H1 (cell line): ENCODE measurements at regions not wholly inside any gene's neighbourhood (a gene's known extent, or its start where the extent isn't known, plus 50 kb on each side); places are given as distances from the start of the nearest gene placed in this dataset.

ENCODE experiments used
- CTCF ChIA-PET: fragments of 300-600 bp; sonication (Branson Sonifier 250); formaldehyde crosslinking; loops from one replicate; lab custom pipeline; 2021; ENCODE audit not compliant: partially characterized antibody; lab: Charles Lee
- POLR2A ChIA-PET: fragments of 300-600 bp; sonication (Branson Sonifier 250); formaldehyde crosslinking; loops from one replicate; lab custom pipeline; 2021; ENCODE audit warnings: inconsistent platforms; ENCODE audit not compliant: partially characterized antibody; lab: Charles Lee
- DNase-seq, 2 experiments: peaks; one replicate each; pipeline versions ENCODE4 v3.0.0 to v3.0.0-alpha.2; 2010 to 2022; ENCODE audit warnings: low spot score in 2 of 2, low read depth in 1 of 2, mixed read lengths in 1 of 2
- FAIRE-seq: peaks from 2 replicates; lab custom pipeline; 2011; peaks lifted over from hg19 to GRCh38; lab: Jason Lieb, UNC
- H2AFZ ChIP-seq: 2 replicates; pipeline ENCODE4 v1.8.1; 2012; ENCODE audit warnings: low read length, inconsistent platforms
- H2AK5ac ChIP-seq: 2 replicates; pipeline ENCODE4 v1.6.1; 2013; ENCODE audit warnings: low read depth, low read length
- H2BK120ac ChIP-seq: replicated peaks from 2 replicates; pipeline ENCODE3; 2013; ENCODE audit warnings: low read depth, low read length, inconsistent platforms
- H2BK12ac ChIP-seq: 2 replicates; pipeline ENCODE4 v1.6.1; 2013; ENCODE audit warnings: low read depth, low read length
- H2BK15ac ChIP-seq: 2 replicates; pipeline ENCODE4 v1.6.1; 2013; ENCODE audit warnings: low read length
- H2BK20ac ChIP-seq: 2 replicates; pipeline ENCODE4 v1.6.1; 2013; ENCODE audit warnings: low read length
- H2BK5ac ChIP-seq: 2 replicates; pipeline ENCODE4 v1.6.1; 2013; ENCODE audit warnings: low read depth, low read length
- H3K14ac ChIP-seq: 2 replicates; pipeline ENCODE4 v1.6.1; 2013; ENCODE audit warnings: inconsistent platforms; ENCODE audit not compliant: insufficient read length
- H3K18ac ChIP-seq: 2 replicates; pipeline ENCODE4 v1.6.1; 2013; ENCODE audit warnings: low read length; ENCODE audit errors: extremely low read depth
- H3K23ac ChIP-seq: 2 replicates; pipeline ENCODE4 v1.6.1; 2013; ENCODE audit warnings: inconsistent platforms; ENCODE audit not compliant: insufficient read length
- H3K23me2 ChIP-seq: 2 replicates; pipeline ENCODE4 v1.6.1; 2013; ENCODE audit warnings: low read depth, low read length
- H3K27ac ChIP-seq: 2 replicates; pipeline ENCODE4 v1.6.1; 2011; ENCODE audit warnings: low read depth, low read length, inconsistent platforms
- H3K27me3 ChIP-seq, 4 experiments: replicated peaks in 1 of 4; 1 replicate in 1 of 4; 2 replicates in 3 of 4; pipeline versions ENCODE4 v1.6.1 to v1.8.1; 2011 to 2013; ENCODE audit warnings: low read length in 3 of 4, mild to moderate bottlenecking in 3 of 4, inconsistent platforms in 2 of 4, mixed read lengths in 2 of 4, moderate library complexity in 1 of 4; ENCODE audit not compliant: control insufficient read depth in 3 of 4, insufficient read depth in 3 of 4; ENCODE audit errors: extremely low read depth in 1 of 4
- H3K36me3 ChIP-seq, 4 experiments: 2 replicates each; pipeline versions ENCODE4 v1.6.1 to v1.8.1; 2011 to 2013; ENCODE audit warnings: mild to moderate bottlenecking in 4 of 4, low read length in 3 of 4, moderate library complexity in 2 of 4, control low read depth in 1 of 4, inconsistent platforms in 1 of 4; ENCODE audit not compliant: insufficient read depth in 4 of 4, control insufficient read depth in 2 of 4
- H3K4ac ChIP-seq: replicated peaks from 2 replicates; pipeline ENCODE3; 2013; ENCODE audit warnings: low read length, low read depth, mixed read lengths, inconsistent platforms; ENCODE audit not compliant: insufficient read length
- H3K4me1 ChIP-seq, 4 experiments: replicated peaks in 1 of 4; 1 replicate in 1 of 4; 2 replicates in 3 of 4; pipeline versions ENCODE4 v1.6.1 to v1.8.1; 2011 to 2013; ENCODE audit warnings: low read length in 3 of 4, inconsistent platforms in 2 of 4, mixed read lengths in 1 of 4; ENCODE audit not compliant: insufficient read depth in 4 of 4, control insufficient read depth in 3 of 4
- H3K4me2 ChIP-seq, 2 experiments: 2 replicates each; pipeline versions ENCODE4 v1.6.1 to v1.8.1; 2011 to 2013; ENCODE audit warnings: low read depth in 2 of 2, low read length in 2 of 2, control low read depth in 1 of 2, inconsistent platforms in 1 of 2, mild to moderate bottlenecking in 1 of 2; ENCODE audit not compliant: insufficient read depth in 1 of 2
- H3K4me3 ChIP-seq, 4 experiments: fragments of 200-600, 300-600 bp in 1 of 4; sonication (generic), shearing (Covaris generic), sonication (Bioruptor Twin) in 1 of 4; 2 replicates each; pipeline versions ENCODE4 v1.5.1 to v1.8.1; 2011 to 2016; ENCODE audit warnings: low read length in 4 of 4, low read depth in 3 of 4, control low read depth in 2 of 4, inconsistent platforms in 2 of 4, mild to moderate bottlenecking in 2 of 4, mixed read lengths in 1 of 4, moderate library complexity in 1 of 4; ENCODE audit not compliant: insufficient read depth in 2 of 4; ENCODE audit errors: extremely low read depth in 1 of 4
- H3K56ac ChIP-seq: replicated peaks from 2 replicates; pipeline ENCODE3; 2013; ENCODE audit warnings: low read depth, mild to moderate bottlenecking, mixed read lengths, low read length, inconsistent platforms; ENCODE audit not compliant: insufficient read length
- H3K79me1 ChIP-seq: 2 replicates; pipeline ENCODE4 v1.6.1; 2013; ENCODE audit warnings: low read depth, low read length, control low read depth
- H3K79me2 ChIP-seq, 2 experiments: 2 replicates each; pipeline versions ENCODE4 v1.6.1 to v1.8.1; 2012 to 2013; ENCODE audit warnings: low read length in 2 of 2, mild to moderate bottlenecking in 2 of 2, inconsistent platforms in 1 of 2; ENCODE audit not compliant: insufficient read depth in 2 of 2, control insufficient read depth in 1 of 2
- H3K9ac ChIP-seq, 4 experiments: replicated peaks in 1 of 4; 1 replicate in 1 of 4; 2 replicates in 3 of 4; pipeline versions ENCODE4 v1.6.1 to v1.8.1; 2011 to 2013; ENCODE audit warnings: low read depth in 3 of 4, low read length in 3 of 4, control low read depth in 2 of 4, mild to moderate bottlenecking in 2 of 4, moderate library complexity in 2 of 4, inconsistent platforms in 1 of 4; ENCODE audit errors: extremely low read depth in 1 of 4
- H3K9me3 ChIP-seq, 2 experiments: 2 replicates each; pipeline versions ENCODE4 v1.6.1 to v1.8.1; 2012 to 2013; ENCODE audit warnings: mild to moderate bottlenecking in 2 of 2, moderate library complexity in 2 of 2, control low read depth in 1 of 2, inconsistent platforms in 1 of 2, low read depth in 1 of 2, low read length in 1 of 2, mixed read lengths in 1 of 2; ENCODE audit not compliant: insufficient read depth in 2 of 2
- H4K20me1 ChIP-seq, 2 experiments: replicated peaks in 1 of 2; 2 replicates each; pipeline versions ENCODE3 to v1.8.1; 2011 to 2013; ENCODE audit warnings: inconsistent platforms in 2 of 2, low read length in 2 of 2, mild to moderate bottlenecking in 1 of 2; ENCODE audit not compliant: insufficient read depth in 2 of 2, control insufficient read depth in 1 of 2
- H4K5ac ChIP-seq: 2 replicates; pipeline ENCODE4 v1.6.1; 2013; ENCODE audit warnings: low read length, low read depth, mixed read lengths, inconsistent platforms; ENCODE audit not compliant: insufficient read length
- H4K8ac ChIP-seq: 2 replicates; pipeline ENCODE4 v1.8.0; 2013; ENCODE audit warnings: mild to moderate bottlenecking, moderate library complexity, low read length, inconsistent platforms; ENCODE audit not compliant: insufficient read depth; ENCODE audit errors: extremely low read depth
- H4K91ac ChIP-seq: replicated peaks from 2 replicates; pipeline ENCODE3; 2013; ENCODE audit warnings: low read length, mixed read lengths, inconsistent platforms; ENCODE audit not compliant: insufficient read length
- CEBPB ChIP-seq: IDR thresholded peaks from 2 replicates; pipeline ENCODE4 v1.6.1; 2012; ENCODE audit warnings: low read depth, low read length
- GABPA ChIP-seq: IDR thresholded peaks from 2 replicates; pipeline ENCODE4 v1.6.1; 2011; ENCODE audit warnings: mild to moderate bottlenecking, low read length, moderate library complexity, borderline replicate concordance; ENCODE audit not compliant: insufficient read depth
- GTF2F1 ChIP-seq: IDR thresholded peaks from 2 replicates; pipeline ENCODE4 v1.6.1; 2012; ENCODE audit warnings: low read depth, low read length, improper control_type of control experiment, borderline replicate concordance
- HDAC2 ChIP-seq, 2 experiments: fragments of 300-600 bp in 1 of 2; sonication (generic) in 1 of 2; IDR thresholded peaks; 2 replicates each; pipeline ENCODE4 v1.6.1; 2011 to 2012; ENCODE audit warnings: low read depth in 2 of 2, low read length in 2 of 2, mild to moderate bottlenecking in 2 of 2, moderate library complexity in 2 of 2, borderline replicate concordance in 1 of 2, inconsistent platforms in 1 of 2
- JUND ChIP-seq: IDR thresholded peaks from 2 replicates; pipeline ENCODE4 v1.6.1; 2011; ENCODE audit warnings: mild to moderate bottlenecking, improper control_type of control experiment, low read length
- KDM4A ChIP-seq: IDR thresholded peaks from one replicate; pipeline ENCODE4 v1.7.1; 2012; ENCODE audit warnings: low read depth, mild to moderate bottlenecking, moderate library complexity, low read length, inconsistent platforms; ENCODE audit not compliant: severe bottlenecking
- NANOG ChIP-seq: IDR thresholded peaks from 2 replicates; pipeline ENCODE4 v1.6.1; 2011; ENCODE audit warnings: low read length, low read depth, mild to moderate bottlenecking, inconsistent platforms; ENCODE audit not compliant: insufficient read depth, poor library complexity, severe bottlenecking
- POU5F1 ChIP-seq: IDR thresholded peaks from 2 replicates; pipeline ENCODE4 v1.6.1; 2011; ENCODE audit warnings: low read depth, mild to moderate bottlenecking, low read length, moderate library complexity
- RAD21 ChIP-seq, 2 experiments: IDR thresholded peaks in 1 of 2; conservative IDR thresholded peaks in 1 of 2; 2 replicates each; pipeline ENCODE4 v1.6.1; 2011; ENCODE audit warnings: low read depth in 2 of 2, low read length in 2 of 2, improper control_type of control experiment in 1 of 2, inconsistent platforms in 1 of 2, mild to moderate bottlenecking in 1 of 2, moderate library complexity in 1 of 2
- SIX5 ChIP-seq: IDR thresholded peaks from 2 replicates; pipeline ENCODE4 v1.6.1; 2011; ENCODE audit warnings: mild to moderate bottlenecking, low read depth, low read length
- SRF ChIP-seq: IDR thresholded peaks from 2 replicates; pipeline ENCODE4 v1.6.1; 2011; ENCODE audit warnings: mild to moderate bottlenecking, low read depth, low read length, moderate library complexity
- YY1 ChIP-seq: IDR thresholded peaks from 2 replicates; pipeline ENCODE4 v1.6.1; 2011; ENCODE audit warnings: low read depth, mild to moderate bottlenecking, low read length
- TF ChIP-seq, protein P1 (sequence below): IDR thresholded peaks from 2 replicates; pipeline ENCODE4 v1.6.1; 2011; ENCODE audit warnings: low read length, improper control_type of control experiment

DNA sequence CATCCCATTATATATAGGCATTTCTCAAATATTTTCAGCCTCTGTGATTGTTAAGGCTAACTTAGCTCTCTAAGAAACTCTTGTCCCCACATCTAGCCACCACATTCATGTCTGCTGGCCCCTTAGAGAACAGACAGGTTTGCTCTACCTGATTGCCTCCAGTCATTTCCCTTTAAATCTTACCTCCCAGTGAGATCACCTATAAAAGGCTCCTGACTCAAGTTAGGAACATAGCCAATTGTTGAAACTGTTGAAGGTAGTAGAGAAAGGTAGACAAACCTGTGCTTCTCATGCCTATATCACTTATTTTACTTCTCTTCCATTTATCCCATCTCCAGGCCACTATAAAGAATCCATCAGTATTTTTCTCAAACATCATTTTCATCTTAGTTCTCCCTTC is 771.4 kb downstream of the DIAPH3 start:
- ChIA-PET CTCF (interaction anchor here (0.5 to 5.6 kb wide), 52 partner anchors 9 to 1152 kb away, joined by 3 to 48 read pairs (median 5); no protein-coding TSS in a partner anchor), POLR2A (no interaction called here)
- H2BK120ac ChIP-seq: no peak overlapping the region
- no peak overlapping the region for H2AK5ac ChIP-seq
- H2BK12ac ChIP-seq: no peak overlapping the region
- DNase-seq: no peak
- no peak overlapping the region for H4K91ac ChIP-seq
- H3K4me1 ChIP-seq: no peaks in the 10 kb centered on the region
- H3K18ac ChIP-seq: no peak overlapping the region
- TF ChIP-seq RAD21 (IDR thresholded peaks at IDR 0.05 in 1 of 2, conservative IDR thresholded peaks at IDR 0.05 in 1 of 2; ENCODE audit: low read depth in 2 of 2, low read length in 2 of 2) (no peak), NANOG (no peak), HDAC2 (IDR thresholded peaks at IDR 0.05; ENCODE audit: borderline replicate concordance in 1 of 2, low read depth in 2 of 2, low read length in 2 of 2) (no peak), SIX5 (no peak), YY1 (no peak), GABPA (no peak), KDM4A (no peak), GTF2F1 (no peak), CEBPB (no peak), JUND (no peak), POU5F1 (no peak), SRF (no peak)
- TF ChIP-seq, protein P1, sequence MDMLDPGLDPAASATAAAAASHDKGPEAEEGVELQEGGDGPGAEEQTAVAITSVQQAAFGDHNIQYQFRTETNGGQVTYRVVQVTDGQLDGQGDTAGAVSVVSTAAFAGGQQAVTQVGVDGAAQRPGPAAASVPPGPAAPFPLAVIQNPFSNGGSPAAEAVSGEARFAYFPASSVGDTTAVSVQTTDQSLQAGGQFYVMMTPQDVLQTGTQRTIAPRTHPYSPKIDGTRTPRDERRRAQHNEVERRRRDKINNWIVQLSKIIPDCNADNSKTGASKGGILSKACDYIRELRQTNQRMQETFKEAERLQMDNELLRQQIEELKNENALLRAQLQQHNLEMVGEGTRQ: no peak
- no peak overlapping the region for H3K27ac ChIP-seq
- no peak overlapping the region for H2BK15ac ChIP-seq
- no peak overlapping the region for H2BK20ac ChIP-seq
- no peak overlapping the region for H3K23ac ChIP-seq
- H3K9ac ChIP-seq: no peak overlapping the region
- no peak overlapping the region for H2AFZ ChIP-seq
- no peaks in the 10 kb centered on the region; the same call in 1 of the 2 replicates for H3K23me2 ChIP-seq
- H3K4me2 ChIP-seq: no peak overlapping the region
- no peak overlapping the region for H2BK5ac ChIP-seq
- H3K14ac ChIP-seq: no peak overlapping the region
- H3K4me3 ChIP-seq: no peak overlapping the region
- H3K36me3 ChIP-seq: no peaks in the 10 kb centered on the region
- no peaks in the 10 kb centered on the region for H3K79me1 ChIP-seq
- no peaks in the 10 kb centered on the region for H3K9me3 ChIP-seq
- H4K20me1 ChIP-seq: no peaks in the 10 kb centered on the region
- H3K56ac ChIP-seq: no peak overlapping the region
- H4K5ac ChIP-seq: no peak overlapping the region
- no peak for FAIRE-seq
- no peaks in the 10 kb centered on the region for H3K27me3 ChIP-seq
- no peaks in the 10 kb centered on the region for H3K79me2 ChIP-seq
- H4K8ac ChIP-seq: no peak overlapping the region
- H3K4ac ChIP-seq: no peak overlapping the region
